ENCODE measurements at regions not wholly inside any gene's neighbourhood (a gene's known extent, or its start where the extent isn't known, plus 50 kb on each side); places are given as distances from the start of the nearest gene placed in this dataset.

- intact Hi-C loops (cut with DNase I) = no loop called here
- WGBS = 14% methylated on average over 23 of the region's 23 CpGs
- no peak overlapping the region for H3K4me3 ChIP-seq
Observed at GRCh38 chr17:79220201-79220712, 145.6 kb downstream of the ENGASE start.

GRCh38 chr17:79219208-79219935 lies 144.7 kb downstream of the ENGASE start:
- Histone ChIP-seq H3K4me1 (replicated peaks) (no peaks in the 10 kb centered on the region), H3K36me3 (no peaks in the 10 kb centered on the region), H3K4me3 (no peak overlapping the region), H3K27ac (no peak overlapping the region), H3K27me3 (replicated peaks; ENCODE audit: insufficient read depth) (peaks cover 39% of the 10 kb centered on the region), H3K9me3 (no peaks in the 10 kb centered on the region)
- 65% methylated on average over 18 of the region's 18 CpGs for WGBS
- intact Hi-C loops (cut with DNase I) = no loop called here
- no peak for DNase-seq (ENCODE audit: low spot score)
- TF ChIP-seq POLR2AphosphoS5 (IDR thresholded peaks at IDR 0.05) (no peak), CTCF (IDR thresholded peaks at IDR 0.05) (no peak), POLR2A (IDR thresholded peaks at IDR 0.05) (no peak)

More at GRCh38 chr17:79220201-79220712, 145.6 kb downstream of the ENGASE start:
- no peaks in the 10 kb centered on the region for H3K4me1 ChIP-seq (replicated peaks)
- no peak for DNase-seq (ENCODE audit: low spot score)
- TF ChIP-seq POLR2A (IDR thresholded peaks at IDR 0.05) (no peak), CTCF (IDR thresholded peaks at IDR 0.05) (no peak), POLR2AphosphoS5 (IDR thresholded peaks at IDR 0.05) (no peak)
- H3K9me3 ChIP-seq = no peaks in the 10 kb centered on the region
- H3K36me3 ChIP-seq = no peaks in the 10 kb centered on the region
- H3K27me3 ChIP-seq (replicated peaks; ENCODE audit: insufficient read depth) = peaks cover 37% of the 10 kb centered on the region
- H3K27ac ChIP-seq = no peak overlapping the region

GRCh38 chr17:79218825-79219200 lies 144.2 kb downstream of the ENGASE start:
- DNase-seq (ENCODE audit: low spot score) = no peak
- whole genome bisulfite sequencing = 94% methylated on average over 10 of the region's 10 CpGs
- Histone ChIP-seq H3K36me3 (no peaks in the 10 kb centered on the region), H3K27ac (no peak overlapping the region), H3K4me3 (no peak overlapping the region), H3K27me3 (replicated peaks; ENCODE audit: insufficient read depth) (peaks cover 39% of the 10 kb centered on the region), H3K4me1 (replicated peaks) (no peaks in the 10 kb centered on the region), H3K9me3 (no peaks in the 10 kb centered on the region)
- intact Hi-C loops (cut with DNase I) = no loop called here
- TF ChIP-seq POLR2AphosphoS5 (IDR thresholded peaks at IDR 0.05) = no peak
- TF ChIP-seq POLR2A (IDR thresholded peaks at IDR 0.05) = no peak
- TF ChIP-seq CTCF (IDR thresholded peaks at IDR 0.05) = no peak

- Histone ChIP-seq H3K27ac (no peak overlapping the region), H3K27me3 (replicated peaks; ENCODE audit: insufficient read depth) (peaks cover 34% of the 10 kb centered on the region), H3K4me1 (replicated peaks) (no peaks in the 10 kb centered on the region), H3K4me3 (no peak overlapping the region), H3K9me3 (no peaks in the 10 kb centered on the region), H3K36me3 (no peaks in the 10 kb centered on the region)
- no peak for DNase-seq (ENCODE audit: low spot score)
- intact Hi-C loops (cut with DNase I) = no loop called here
- 72% methylated on average over 19 of the region's 19 CpGs for WGBS
- no peak for TF ChIP-seq POLR2AphosphoS5 (IDR thresholded peaks at IDR 0.05)
- TF ChIP-seq POLR2A (IDR thresholded peaks at IDR 0.05) = no peak
- TF ChIP-seq CTCF (IDR thresholded peaks at IDR 0.05) = no peak
Observed at GRCh38 chr17:79218175-79218824, 143.7 kb downstream of the ENGASE start.

All from prostate gland (tissue), 2 donors.